C4-2B (cell line): ENCODE measurements at regions not wholly inside any gene's neighbourhood (a gene's known extent, or its start where the extent isn't known, plus 50 kb on each side); places are given as distances from the start of the nearest gene placed in this dataset.

Experiments used
- ZFX ChIP-seq: fragments of 450-650 bp; IDR thresholded peaks from 2 replicates; pipeline ENCODE4 v1.6.1; 2017
- TF ChIP-seq, protein P1 (sequence below): fragments of 450-650 bp; conservative IDR thresholded peaks from 2 replicates; pipeline ENCODE4 v1.5.1; 2017; ENCODE audit warnings: mild to moderate bottlenecking

DNA sequence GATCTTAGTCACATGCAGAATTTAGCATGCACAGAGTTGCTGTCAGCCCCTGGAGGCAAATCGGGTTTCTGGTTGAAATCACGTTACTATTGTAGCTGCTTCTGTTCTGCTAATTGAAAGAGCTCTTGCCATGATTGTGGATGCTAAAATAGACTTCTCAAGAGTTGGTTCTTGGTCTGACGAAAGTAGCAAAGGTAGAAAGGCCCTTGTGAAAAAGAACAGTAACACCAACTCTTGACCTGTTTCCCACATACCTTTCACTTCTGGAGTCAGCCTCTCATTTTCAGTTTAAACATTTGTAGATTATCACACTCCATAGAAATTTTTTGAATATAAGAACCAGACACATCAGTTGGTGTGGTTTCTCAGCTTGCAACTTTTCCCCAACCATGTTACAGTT, 110.0 kb upstream of the EPB41L3 start:
- TF ChIP-seq, protein P1, sequence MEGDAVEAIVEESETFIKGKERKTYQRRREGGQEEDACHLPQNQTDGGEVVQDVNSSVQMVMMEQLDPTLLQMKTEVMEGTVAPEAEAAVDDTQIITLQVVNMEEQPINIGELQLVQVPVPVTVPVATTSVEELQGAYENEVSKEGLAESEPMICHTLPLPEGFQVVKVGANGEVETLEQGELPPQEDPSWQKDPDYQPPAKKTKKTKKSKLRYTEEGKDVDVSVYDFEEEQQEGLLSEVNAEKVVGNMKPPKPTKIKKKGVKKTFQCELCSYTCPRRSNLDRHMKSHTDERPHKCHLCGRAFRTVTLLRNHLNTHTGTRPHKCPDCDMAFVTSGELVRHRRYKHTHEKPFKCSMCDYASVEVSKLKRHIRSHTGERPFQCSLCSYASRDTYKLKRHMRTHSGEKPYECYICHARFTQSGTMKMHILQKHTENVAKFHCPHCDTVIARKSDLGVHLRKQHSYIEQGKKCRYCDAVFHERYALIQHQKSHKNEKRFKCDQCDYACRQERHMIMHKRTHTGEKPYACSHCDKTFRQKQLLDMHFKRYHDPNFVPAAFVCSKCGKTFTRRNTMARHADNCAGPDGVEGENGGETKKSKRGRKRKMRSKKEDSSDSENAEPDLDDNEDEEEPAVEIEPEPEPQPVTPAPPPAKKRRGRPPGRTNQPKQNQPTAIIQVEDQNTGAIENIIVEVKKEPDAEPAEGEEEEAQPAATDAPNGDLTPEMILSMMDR = no peak
- no peak for TF ChIP-seq ZFX
